ENCODE measurements at regions not wholly inside any gene's neighbourhood (a gene's known extent, or its start where the extent isn't known, plus 50 kb on each side); places are given as distances from the start of the nearest gene placed in this dataset.

GRCh38 chr6:165002358-165002757, 307.0 kb downstream of the C6orf118 start:
- Histone ChIP-seq H3K27me3 (no peaks in the 10 kb centered on the region), H3K36me3 (no peaks in the 10 kb centered on the region), H3K4me1 (no peaks in the 10 kb centered on the region), H3K27ac (no peak overlapping the region), H3K4me3 (no peak overlapping the region), H3K9me3 (no peaks in the 10 kb centered on the region)
- no peak for TF ChIP-seq POLR2A (IDR thresholded peaks at IDR 0.05)
- no peak for TF ChIP-seq CTCF (IDR thresholded peaks at IDR 0.05)
- 82% methylated on average over 4 of the region's 4 CpGs for WGBS (ENCODE audit: insufficient coverage, low coverage, low lambda C conversion rate, missing lambda C conversion rate)
- DNase-seq, result no peak
- intact Hi-C loops (cut with DNase I), result no loop called here
- ATAC-seq, result no peak

GRCh38 chr6:165001502-165002157, 307.8 kb downstream of the C6orf118 start:
- Histone ChIP-seq H3K4me1 (no peaks in the 10 kb centered on the region), H3K36me3 (no peaks in the 10 kb centered on the region), H3K27ac (no peak overlapping the region), H3K27me3 (no peaks in the 10 kb centered on the region), H3K9me3 (no peaks in the 10 kb centered on the region), H3K4me3 (no peak overlapping the region)
- ATAC-seq, result no peak
- intact Hi-C loops (cut with DNase I), result no loop called here
- 80% methylated on average over 2 of the region's 33 CpGs for WGBS (ENCODE audit: insufficient coverage, low coverage, low lambda C conversion rate, missing lambda C conversion rate)
- TF ChIP-seq POLR2A (IDR thresholded peaks at IDR 0.05) (no peak), CTCF (IDR thresholded peaks at IDR 0.05) (no peak)
- no peak for DNase-seq

GRCh38 chr6:164998297-164998696, 311.1 kb downstream of the C6orf118 start:
- Histone ChIP-seq H3K36me3 (no peaks in the 10 kb centered on the region), H3K9me3 (no peaks in the 10 kb centered on the region), H3K4me1 (no peaks in the 10 kb centered on the region), H3K4me3 (no peak overlapping the region), H3K27ac (no peak overlapping the region), H3K27me3 (no peaks in the 10 kb centered on the region)
- ATAC-seq (no peak), DNase-seq (no peak)
- TF ChIP-seq CTCF (IDR thresholded peaks at IDR 0.05), result no peak
- no peak for TF ChIP-seq POLR2A (IDR thresholded peaks at IDR 0.05)
- WGBS (ENCODE audit: insufficient coverage, low coverage, low lambda C conversion rate, missing lambda C conversion rate), result 74% methylated on average over 8 of the region's 8 CpGs
- intact Hi-C loops (cut with DNase I), result no loop called here

GRCh38 chr6:164996838-164997237, 312.6 kb downstream of the C6orf118 start:
- peak in 1 of 4 donors; percentile 18 for ATAC-seq
- Histone ChIP-seq H3K27ac (no peak overlapping the region), H3K9me3 (no peaks in the 10 kb centered on the region), H3K4me1 (no peaks in the 10 kb centered on the region), H3K4me3 (no peak overlapping the region), H3K27me3 (no peaks in the 10 kb centered on the region), H3K36me3 (no peaks in the 10 kb centered on the region)
- no peak for DNase-seq
- TF ChIP-seq CTCF (IDR thresholded peaks at IDR 0.05), result no peak
- TF ChIP-seq POLR2A (IDR thresholded peaks at IDR 0.05), result no peak
- 33% methylated on average over 6 of the region's 6 CpGs for WGBS (ENCODE audit: insufficient coverage, low coverage, low lambda C conversion rate, missing lambda C conversion rate)
- intact Hi-C loops (cut with DNase I), result no loop called here

- H3K4me3 ChIP-seq, result no peak overlapping the region
- ATAC-seq, result no peak
- DNase-seq, result no peak
- H3K36me3 ChIP-seq, result no peaks in the 10 kb centered on the region
- H3K27ac ChIP-seq, result no peak overlapping the region
- H3K27me3 ChIP-seq, result no peaks in the 10 kb centered on the region
- no peaks in the 10 kb centered on the region for H3K4me1 ChIP-seq
- intact Hi-C loops (cut with DNase I), result no loop called here
- TF ChIP-seq POLR2A (IDR thresholded peaks at IDR 0.05), result no peak
- TF ChIP-seq CTCF (IDR thresholded peaks at IDR 0.05), result no peak
- no peaks in the 10 kb centered on the region for H3K9me3 ChIP-seq
- WGBS (ENCODE audit: insufficient coverage, low coverage, low lambda C conversion rate, missing lambda C conversion rate), result 41% methylated on average over 2 of the region's 2 CpGs
Measured at GRCh38 chr6:164991573-164991972, 317.8 kb downstream of the C6orf118 start.
